Caco-2 (cell line): ENCODE measurements at regions not wholly inside any gene's neighbourhood (a gene's known extent, or its start where the extent isn't known, plus 50 kb on each side); places are given as distances from the start of the nearest gene placed in this dataset.

Experiments used
- BruUV-seq: library from RNA; stranded (reverse); fragments of 400-500 nt; replicated peaks from 2 replicates; lab custom pipeline; 2021; lab: Mats Ljungman, UMichigan
- CTCF ChIA-PET: fragments of 300-600 bp; sonication (Branson Sonifier 250); formaldehyde crosslinking; loops from one replicate; lab custom pipeline; 2022; ENCODE audit warnings: antibody characterized with exemption; lab: Charles Lee
- POLR2A ChIA-PET: fragments of 300-600 bp; sonication (Branson Sonifier 250); formaldehyde crosslinking; loops from one replicate; lab custom pipeline; 2022; ENCODE audit warnings: antibody characterized with exemption; lab: Charles Lee
- DNase-seq, 2 experiments: peaks; one replicate each; pipeline versions ENCODE4 v3.0.0 to v3.0.0-alpha.2; 2020 to 2022
- H3K27me3 ChIP-seq: replicated peaks from 2 replicates; pipeline ENCODE4 v1.6.0; 2011; ENCODE audit warnings: low read length; ENCODE audit not compliant: control insufficient read depth, insufficient read depth
- H3K36me3 ChIP-seq: 2 replicates; pipeline ENCODE4 v1.5.1; 2011; ENCODE audit warnings: low read length; ENCODE audit not compliant: control insufficient read depth, insufficient read depth
- H3K4me1 ChIP-seq: fragments of 250-450 bp; sonication (Bioruptor Pico); 2 replicates; pipeline ENCODE4 v1.5.1; 2020; ENCODE audit warnings: mild to moderate bottlenecking
- H3K4me3 ChIP-seq: 2 replicates; pipeline ENCODE4 v1.5.1; 2011; ENCODE audit warnings: low read depth, mild to moderate bottlenecking, control low read depth, low read length
- H3K9me3 ChIP-seq: fragments of 250-450 bp; sonication (Bioruptor Pico); 2 replicates; pipeline ENCODE4 v1.5.1; 2020; ENCODE audit warnings: mild to moderate bottlenecking, moderate library complexity
- H3K27ac Mint-ChIP-seq: one replicate; pipeline ENCODE4 v1.8.0; 2022; ENCODE audit warnings: mixed read lengths; ENCODE audit not compliant: unreplicated experiment
- H3K27me3 Mint-ChIP-seq: one replicate; pipeline ENCODE4 v1.8.0; 2022; ENCODE audit warnings: mixed read lengths; ENCODE audit not compliant: insufficient read depth, unreplicated experiment
- H3K36me3 Mint-ChIP-seq: one replicate; pipeline ENCODE4 v1.8.0; 2022; ENCODE audit warnings: mild to moderate bottlenecking, mixed read lengths; ENCODE audit not compliant: insufficient read depth, unreplicated experiment
- H3K4me1 Mint-ChIP-seq: one replicate; pipeline ENCODE4 v1.8.0; 2022; ENCODE audit warnings: low read depth, mixed read lengths; ENCODE audit not compliant: unreplicated experiment
- H3K4me3 Mint-ChIP-seq: one replicate; pipeline ENCODE4 v1.8.0; 2022; ENCODE audit warnings: mild to moderate bottlenecking, moderate library complexity, mixed read lengths; ENCODE audit not compliant: unreplicated experiment
- H3K9me3 Mint-ChIP-seq: one replicate; pipeline ENCODE4 v1.8.0; 2022; ENCODE audit warnings: mixed read lengths; ENCODE audit not compliant: unreplicated experiment
- CTCF ChIP-seq, 2 experiments: fragments of 200-600 bp in 1 of 2; IDR thresholded peaks; 1 replicate in 1 of 2; 2 replicates in 1 of 2; pipeline versions ENCODE4 v1.5.1 to v1.8.0; 2011 to 2022; ENCODE audit warnings: antibody characterized with exemption in 1 of 2, control low read depth in 1 of 2, inconsistent platforms in 1 of 2, low read depth in 1 of 2, low read length in 1 of 2, mild to moderate bottlenecking in 1 of 2, moderate library complexity in 1 of 2; ENCODE audit not compliant: insufficient read depth in 1 of 2, severe bottlenecking in 1 of 2, unreplicated experiment in 1 of 2
- intact Hi-C: fragments of 100-400 bp; cut with micrococcal nuclease; formaldehyde crosslinking; loops from one replicate; pipeline ENCODE4 v1.10.0; 2022; ENCODE audit not compliant: unreplicated experiment

DNA sequence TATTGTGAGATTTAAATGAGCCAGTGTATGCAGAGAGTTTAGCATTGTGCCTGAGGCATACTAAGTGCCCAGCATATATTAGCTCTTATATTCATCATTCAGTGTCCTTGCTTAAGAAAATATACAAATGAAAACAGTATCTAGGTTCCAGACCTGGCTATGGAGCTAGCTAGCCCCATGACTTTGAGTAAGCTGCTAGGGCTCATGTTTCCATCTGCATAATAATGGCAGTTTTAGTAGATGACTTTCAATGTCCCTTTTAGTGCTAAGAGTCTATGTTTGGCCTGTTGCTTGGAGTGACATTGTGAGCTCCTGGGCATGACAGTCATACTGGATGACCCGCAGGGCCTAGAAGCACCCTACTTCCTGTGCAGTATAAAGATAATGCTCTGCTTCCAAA lies 435.3 kb downstream of the ZIC3 start:
- no peaks in the 10 kb centered on the region for H3K9me3 Mint-ChIP-seq
- Histone ChIP-seq H3K4me1 (no peaks in the 10 kb centered on the region), H3K4me3 (no peak overlapping the region), H3K36me3 (no peaks in the 10 kb centered on the region), H3K9me3 (no peaks in the 10 kb centered on the region), H3K27me3 (no peaks in the 10 kb centered on the region)
- CTCF ChIA-PET, result no interaction called here
- no peak for DNase-seq
- POLR2A ChIA-PET, result no interaction called here
- intact Hi-C loops, result no loop called here
- no peak overlapping the region for H3K27ac Mint-ChIP-seq
- H3K4me1 Mint-ChIP-seq, result no peaks in the 10 kb centered on the region
- H3K4me3 Mint-ChIP-seq, result no peak overlapping the region
- H3K36me3 Mint-ChIP-seq, result no peaks in the 10 kb centered on the region
- no TSS peak for BruUV-seq
- no peak for TF ChIP-seq CTCF (IDR thresholded peaks at IDR 0.05; ENCODE audit: insufficient read depth in 1 of 2, low read depth in 1 of 2, low read length in 1 of 2, severe bottlenecking in 1 of 2, unreplicated experiment in 1 of 2)
- peaks cover 3% of the 10 kb centered on the region for H3K27me3 Mint-ChIP-seq

DNA sequence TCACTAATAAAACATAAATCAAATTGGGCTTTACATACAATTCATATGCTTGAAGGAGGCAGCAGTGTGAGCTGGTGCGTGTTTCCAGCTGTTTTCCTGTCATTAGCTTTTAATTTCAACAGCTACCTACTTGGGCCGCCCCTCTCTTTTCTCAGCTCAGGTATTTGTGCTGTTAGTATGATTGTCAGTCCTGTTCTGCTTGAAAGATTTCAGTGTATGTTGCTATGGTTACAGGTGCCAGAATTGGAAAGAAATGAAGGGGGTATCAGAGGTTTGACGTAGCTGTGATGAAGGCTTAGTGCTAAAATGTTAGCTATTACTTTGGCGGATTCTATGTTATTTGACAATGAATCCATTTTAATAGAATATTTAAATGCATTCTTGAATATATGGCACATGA lies 440.3 kb downstream of the ZIC3 start:
- H3K27ac Mint-ChIP-seq, result no peak overlapping the region
- H3K27me3 Mint-ChIP-seq, result no peaks in the 10 kb centered on the region
- intact Hi-C loops, result no loop called here

GRCh38 chrX:138008281-138008680 lies 442.4 kb downstream of the ZIC3 start:
- H3K4me1 ChIP-seq, result no peaks in the 10 kb centered on the region
- H3K36me3 ChIP-seq, result no peaks in the 10 kb centered on the region
- H3K27me3 ChIP-seq, result no peaks in the 10 kb centered on the region
- Mint-ChIP-seq H3K27me3 (no peaks in the 10 kb centered on the region), H3K4me3 (no peak overlapping the region), H3K36me3 (no peaks in the 10 kb centered on the region), H3K27ac (no peak overlapping the region), H3K9me3 (no peaks in the 10 kb centered on the region), H3K4me1 (no peaks in the 10 kb centered on the region)
- CTCF ChIA-PET, result no interaction called here
- intact Hi-C loops, result no loop called here
- no peak for DNase-seq
- H3K4me3 ChIP-seq, result no peak overlapping the region
- no TSS peak for BruUV-seq
- H3K9me3 ChIP-seq, result no peaks in the 10 kb centered on the region
- no peak for TF ChIP-seq CTCF (IDR thresholded peaks at IDR 0.05; ENCODE audit: insufficient read depth in 1 of 2, low read depth in 1 of 2, low read length in 1 of 2, severe bottlenecking in 1 of 2, unreplicated experiment in 1 of 2)
- POLR2A ChIA-PET, result no interaction called here

More for the DNA sequence above, 440.3 kb downstream of the ZIC3 start:
- Histone ChIP-seq H3K36me3 (no peaks in the 10 kb centered on the region), H3K4me3 (no peak overlapping the region), H3K9me3 (no peaks in the 10 kb centered on the region), H3K27me3 (no peaks in the 10 kb centered on the region), H3K4me1 (no peaks in the 10 kb centered on the region)
- ChIA-PET CTCF (no interaction called here), POLR2A (no interaction called here)
- no peak overlapping the region for H3K4me3 Mint-ChIP-seq
- no peak for DNase-seq
- no peaks in the 10 kb centered on the region for H3K4me1 Mint-ChIP-seq
- TF ChIP-seq CTCF (IDR thresholded peaks at IDR 0.05; ENCODE audit: insufficient read depth in 1 of 2, low read depth in 1 of 2, low read length in 1 of 2, severe bottlenecking in 1 of 2, unreplicated experiment in 1 of 2), result no peak
- no peaks in the 10 kb centered on the region for H3K9me3 Mint-ChIP-seq
- H3K36me3 Mint-ChIP-seq, result no peaks in the 10 kb centered on the region
- no TSS peak for BruUV-seq
